ENCODE measurements at regions not wholly inside any gene's neighbourhood (a gene's known extent, or its start where the extent isn't known, plus 50 kb on each side); places are given as distances from the start of the nearest gene placed in this dataset.
"Not testable (repeated sequence)": the region's sequence is repeated elsewhere in the genome, so short reads cannot be mapped to it uniquely, and the experiment has no call there.

DNA sequence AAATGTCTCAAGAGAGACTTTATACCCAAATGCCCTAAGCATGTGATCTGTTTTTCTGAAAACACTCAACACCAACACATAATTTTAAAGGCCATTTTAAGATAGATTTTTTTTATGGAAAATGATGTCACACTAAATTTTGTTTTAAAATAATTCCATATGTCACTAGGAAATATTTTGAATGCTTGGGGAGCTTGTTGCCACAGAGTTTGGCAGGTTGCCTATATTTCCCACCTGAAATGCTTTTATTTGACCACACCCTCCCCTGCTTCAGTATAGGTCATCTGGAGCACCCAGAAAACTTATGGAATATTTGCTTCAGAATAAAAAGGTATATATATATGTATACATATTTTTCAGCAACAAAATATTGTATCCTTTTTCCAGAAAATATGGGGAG is 180.0 kb upstream of the ANK3 start:
- no peak for DNase-seq (ENCODE audit: low spot score)

DNA sequence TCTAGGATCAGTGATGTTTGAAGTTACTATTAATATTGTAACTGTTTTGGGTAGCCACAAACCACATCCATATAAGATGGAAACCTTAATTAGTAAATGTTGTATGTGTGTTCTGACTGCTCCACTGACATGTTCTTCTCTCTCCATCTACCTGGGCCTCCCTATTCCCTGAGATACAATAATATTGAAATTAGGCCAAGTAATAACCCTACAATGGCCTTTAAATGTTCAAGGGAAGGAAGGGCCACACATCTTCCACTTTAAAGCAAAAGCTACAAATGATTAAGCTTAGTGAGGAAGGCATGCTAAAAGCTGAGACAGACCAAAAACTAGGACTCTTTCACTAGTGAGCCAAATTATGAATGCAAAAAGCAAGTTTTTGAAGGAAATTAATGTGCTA is 176.4 kb upstream of the ANK3 start:
- no peak for DNase-seq (ENCODE audit: low spot score)

DNA sequence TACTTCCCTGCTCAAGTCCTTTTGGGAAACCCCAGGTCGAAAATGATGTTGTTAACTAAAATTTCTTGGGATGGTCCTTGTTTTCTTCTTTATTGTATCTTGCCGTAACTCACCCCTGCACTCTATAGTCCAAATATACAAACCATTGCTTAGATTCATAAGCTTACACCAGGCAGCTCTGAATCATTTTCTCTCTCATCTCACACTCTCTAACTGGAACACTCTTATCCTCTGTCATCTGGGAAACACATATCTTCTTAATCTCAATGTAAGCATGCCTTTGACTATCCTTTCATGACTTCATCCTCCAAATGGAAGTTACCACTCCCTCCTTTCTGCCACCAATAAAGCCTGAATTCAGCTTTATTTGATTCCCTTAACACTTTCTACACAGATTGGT is 175.8 kb upstream of the ANK3 start:
- DNase-seq (ENCODE audit: low spot score): no peak

DNA sequence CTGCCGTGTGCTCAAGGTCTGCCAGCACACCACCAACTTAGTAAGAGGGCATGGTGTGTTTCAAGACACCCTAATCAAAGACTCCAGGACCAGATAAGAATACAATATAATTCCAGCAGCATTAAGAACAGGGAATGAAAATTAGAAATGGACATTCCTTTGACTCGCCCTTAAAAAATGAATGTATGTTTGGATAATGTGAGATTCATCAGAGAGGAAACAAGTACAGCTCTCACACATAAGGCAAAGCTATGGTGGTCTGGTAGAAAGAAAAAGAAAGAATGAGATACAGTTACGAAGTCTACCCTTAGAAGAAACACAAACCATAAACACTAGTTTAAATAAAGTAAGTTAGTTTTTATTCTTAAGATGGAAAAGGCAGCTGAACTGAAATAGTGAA is 174.8 kb upstream of the ANK3 start:
- DNase-seq (ENCODE audit: low spot score): no peak

DNA sequence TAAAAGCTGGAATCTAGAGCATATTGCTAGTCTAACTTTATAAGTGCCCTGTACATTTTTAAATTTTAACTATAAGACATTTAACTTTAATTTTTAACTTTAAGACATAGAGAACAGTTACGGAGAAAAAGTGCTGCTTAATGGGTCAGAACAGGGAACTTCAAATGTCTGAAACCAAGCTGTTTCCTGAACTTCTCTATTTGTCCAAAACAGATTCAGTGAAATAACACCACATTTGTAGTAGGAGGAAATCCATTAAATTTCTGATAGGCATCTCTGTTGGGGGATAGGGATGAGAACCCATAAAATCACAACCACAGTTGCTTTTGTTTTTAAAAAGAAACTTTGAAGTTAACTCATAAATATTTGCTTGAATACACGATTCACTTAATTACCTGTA is 170.8 kb upstream of the ANK3 start:
- no peak for DNase-seq (ENCODE audit: low spot score)

DNA sequence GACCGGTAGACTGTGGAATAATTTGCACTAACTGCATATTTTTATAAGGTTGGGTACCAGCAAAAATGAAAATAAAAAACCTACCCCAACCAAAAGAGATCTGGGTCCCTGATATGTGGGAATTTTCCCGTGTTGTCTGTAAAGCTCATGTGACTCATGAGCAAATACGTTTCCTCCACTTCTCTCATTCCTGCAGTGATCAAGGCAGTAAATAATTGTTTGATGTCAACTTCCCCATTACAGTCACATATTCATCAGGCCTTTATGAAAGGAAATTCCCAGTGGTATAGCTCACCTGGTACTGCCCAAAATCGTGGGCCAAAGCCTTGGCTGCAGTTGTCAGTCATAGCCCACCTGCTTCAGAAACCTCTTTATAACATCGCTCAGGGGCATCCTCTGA is 166.0 kb upstream of the ANK3 start:
- no peak for DNase-seq (ENCODE audit: low spot score)

DNA sequence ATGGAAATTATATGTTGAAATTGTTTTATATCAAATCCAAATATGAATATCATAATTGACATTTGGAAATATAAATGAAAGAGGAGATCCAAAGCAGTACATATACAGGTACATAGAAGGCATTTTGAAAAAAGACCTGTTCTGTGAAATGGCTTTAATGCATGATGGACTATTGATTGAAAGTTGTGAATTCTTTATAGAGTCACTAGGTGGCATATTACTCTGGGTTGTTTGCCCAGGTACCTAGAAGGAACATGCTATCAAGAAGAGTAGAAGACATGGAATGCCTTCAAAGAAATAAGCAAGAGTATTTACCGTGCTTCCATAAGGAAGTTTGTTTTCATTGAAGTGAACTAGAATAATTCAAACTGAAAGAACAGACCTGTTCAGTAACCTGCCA is 160.0 kb upstream of the ANK3 start:
- no peak for DNase-seq (ENCODE audit: low spot score)

DNA sequence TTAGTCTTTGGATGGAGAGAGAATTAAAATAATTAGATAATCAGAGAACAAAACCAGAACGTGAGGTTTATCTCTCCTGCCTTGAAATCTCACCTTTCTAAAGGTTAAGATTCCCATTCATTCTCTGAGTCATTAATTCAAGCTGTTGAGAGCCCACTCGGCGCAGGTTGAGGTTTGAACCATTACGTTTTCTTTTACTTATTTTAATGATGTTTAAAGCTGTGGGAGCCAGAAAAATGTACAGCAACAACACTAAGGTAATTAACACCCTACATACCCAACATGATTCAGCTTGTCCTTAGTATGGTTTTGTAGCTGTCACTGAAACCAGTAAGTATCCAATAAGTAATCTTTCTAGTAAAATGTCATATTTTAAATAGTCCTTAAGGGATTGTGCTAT is 153.0 kb upstream of the ANK3 start:
- DNase-seq (ENCODE audit: low spot score): no peak

DNA sequence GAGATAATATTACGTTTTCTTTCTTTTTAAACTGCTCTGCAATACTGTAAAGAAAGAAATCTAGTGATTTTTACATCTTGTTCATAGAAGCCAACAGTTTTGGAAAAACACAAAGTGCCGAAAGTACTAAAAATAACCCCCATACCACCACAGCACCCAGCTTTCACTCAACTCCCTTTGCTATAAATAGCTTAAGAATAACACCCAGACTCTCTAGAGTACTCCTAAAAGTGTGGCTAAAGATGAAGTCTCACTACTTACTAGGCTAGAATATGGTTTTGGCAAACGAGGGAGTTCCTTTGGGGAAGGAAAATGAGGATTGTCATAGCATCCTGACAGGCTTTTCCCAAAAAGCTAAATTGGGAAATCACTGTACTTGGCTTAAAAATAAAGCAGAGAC is 151.8 kb upstream of the ANK3 start:
- no peak for DNase-seq (ENCODE audit: low spot score)

DNA sequence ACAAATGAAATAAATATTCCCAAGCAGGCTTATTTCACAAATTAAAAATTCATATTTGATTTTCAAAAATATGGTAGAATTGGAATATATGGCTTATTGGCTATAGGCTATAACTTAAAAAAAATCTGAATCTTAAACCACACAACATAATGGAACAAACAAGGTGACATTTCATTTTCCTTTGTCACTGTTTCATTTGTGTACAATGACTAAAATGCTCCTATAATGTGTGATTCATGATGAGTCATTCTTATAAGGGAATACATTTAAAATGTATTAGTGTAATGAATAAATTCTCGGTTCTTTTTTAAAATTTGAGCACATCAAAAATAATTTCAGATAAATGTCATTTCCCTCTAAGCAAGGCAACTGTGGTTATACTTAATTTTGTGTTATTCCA is 148.0 kb upstream of the ANK3 start:
- no peak for DNase-seq (ENCODE audit: low spot score)

DNA sequence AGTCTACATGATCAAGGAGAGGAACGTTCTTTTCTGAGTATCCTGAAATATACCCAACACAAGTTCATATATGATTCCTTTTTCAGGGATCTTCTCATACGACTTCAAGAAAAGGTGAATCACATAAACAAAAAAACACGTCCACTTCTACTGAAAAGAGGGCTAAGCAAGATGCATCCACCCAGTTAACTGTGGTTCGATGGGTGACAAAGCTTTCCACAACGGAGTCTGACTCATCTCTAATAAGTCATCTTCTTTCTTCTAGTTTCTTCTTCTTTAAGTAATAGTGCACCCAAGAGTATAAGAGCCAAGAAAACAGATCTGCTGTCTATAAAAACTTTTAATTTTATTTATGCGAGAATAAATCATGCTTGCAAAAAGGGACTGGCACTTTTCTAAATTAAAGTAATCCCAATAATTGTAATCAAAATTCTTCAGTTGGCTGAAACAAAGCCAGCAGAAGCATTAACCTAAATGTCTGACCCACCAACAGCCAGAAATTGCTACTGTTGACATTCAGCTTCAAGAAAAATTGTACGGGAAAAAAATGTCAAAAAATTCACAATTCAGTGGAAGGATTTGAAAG is 146.9 kb upstream of the ANK3 start:
- DNase-seq (ENCODE audit: low spot score): no peak

DNA sequence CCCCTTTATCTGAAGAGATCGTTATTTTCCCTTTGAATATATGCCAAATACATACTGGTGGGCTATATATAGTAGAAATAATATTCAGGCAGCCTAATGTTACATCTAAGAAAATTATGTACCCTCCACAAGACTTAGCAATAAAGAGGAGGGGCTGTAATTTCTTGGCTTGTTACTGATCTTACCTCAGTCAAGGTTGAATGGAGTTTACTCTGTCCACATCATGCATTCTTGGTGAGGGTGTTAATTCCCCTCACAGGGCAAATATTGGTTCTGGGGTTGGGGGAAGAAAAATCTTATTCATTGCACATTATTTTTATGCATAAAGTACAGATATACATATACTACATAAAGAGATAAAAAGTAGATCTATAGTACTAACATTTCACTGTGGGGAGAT is 145.8 kb upstream of the ANK3 start:
- no peak for DNase-seq (ENCODE audit: low spot score)

DNA sequence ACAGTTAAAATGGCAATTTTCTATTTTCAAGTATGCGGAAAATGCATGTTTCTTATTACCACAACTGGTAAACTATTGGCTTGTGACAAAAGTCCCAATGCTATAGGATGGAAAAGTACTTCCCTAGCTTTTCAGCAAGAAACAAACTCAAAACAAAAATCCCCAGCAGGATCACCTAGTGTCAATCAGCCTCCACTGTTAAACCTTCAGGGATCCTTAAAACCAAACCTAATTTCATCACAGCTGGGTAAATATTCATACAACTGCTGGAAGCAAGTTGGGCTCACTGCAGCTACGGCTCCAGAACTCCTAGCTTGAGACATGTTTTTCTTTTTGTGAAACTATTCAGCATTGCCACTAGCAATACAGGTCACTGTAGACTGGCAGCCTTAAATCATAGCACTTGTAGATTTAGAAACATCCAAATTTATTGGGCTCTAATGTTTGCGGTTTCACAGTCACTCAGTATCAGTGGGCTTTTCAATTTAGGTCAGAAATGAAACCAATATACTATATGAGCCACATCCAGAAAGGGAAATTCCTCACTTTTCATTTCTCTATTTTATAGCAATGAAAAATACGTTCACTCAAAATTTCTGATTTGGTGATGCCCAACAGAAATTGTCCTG is 145.2 kb upstream of the ANK3 start:
- no peak for DNase-seq (ENCODE audit: low spot score)

DNA sequence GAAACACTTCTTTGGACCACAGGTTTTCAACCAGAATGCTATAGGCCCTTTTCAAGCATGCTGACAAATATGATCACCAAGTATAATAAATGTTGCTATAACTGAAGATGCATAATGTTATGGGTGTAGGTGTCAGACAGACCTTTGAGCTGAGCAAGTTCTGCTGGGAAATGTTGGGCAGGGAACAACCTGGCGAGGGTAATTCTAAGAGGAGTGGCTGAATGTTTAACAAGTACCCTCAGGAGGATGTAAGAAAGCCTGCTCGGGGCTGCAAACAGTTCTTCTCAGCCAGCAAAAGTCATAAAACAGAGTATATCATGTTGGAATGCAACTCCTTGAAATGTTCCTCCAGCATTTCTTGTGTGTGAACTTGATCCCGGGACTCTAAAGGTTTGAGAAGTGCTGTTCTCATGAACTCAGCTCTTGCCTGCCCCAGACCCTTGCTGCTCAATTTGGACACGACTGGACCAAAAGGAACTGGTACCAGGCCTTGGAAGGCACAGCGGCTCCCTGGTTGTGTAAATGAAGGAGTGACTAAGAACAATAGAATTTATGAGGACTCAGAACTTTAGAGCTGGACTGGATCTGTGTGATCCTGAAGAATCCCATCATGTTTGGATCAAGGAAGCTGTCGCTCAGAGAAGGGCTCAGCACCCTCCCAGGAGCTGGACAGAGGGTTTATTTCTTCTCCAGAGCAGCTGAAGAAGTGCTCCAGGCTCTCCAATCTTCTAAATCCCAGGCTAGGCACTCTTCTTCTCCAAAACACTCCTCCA is 143.2 kb upstream of the ANK3 start:
- DNase-seq (ENCODE audit: low spot score): no peak

DNA sequence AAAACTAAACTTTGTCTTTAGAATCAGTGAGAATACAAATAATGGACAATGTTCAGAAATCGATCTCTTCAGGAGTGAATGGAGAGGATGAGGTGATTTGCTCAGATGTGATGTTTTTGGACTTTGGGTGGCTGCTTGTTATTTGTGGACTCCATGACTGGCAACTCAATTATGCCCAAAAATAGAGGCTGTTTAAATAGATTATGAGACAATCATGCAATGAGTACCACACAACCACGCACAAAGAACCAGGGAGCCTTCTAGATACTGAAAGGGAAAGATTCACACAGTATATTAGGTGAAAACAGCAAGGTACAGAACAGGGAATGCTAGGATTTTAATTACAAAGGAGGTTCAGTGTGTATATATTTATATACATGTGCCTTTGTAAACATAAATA is 141.3 kb upstream of the ANK3 start:
- DNase-seq (ENCODE audit: low spot score): no peak

DNA sequence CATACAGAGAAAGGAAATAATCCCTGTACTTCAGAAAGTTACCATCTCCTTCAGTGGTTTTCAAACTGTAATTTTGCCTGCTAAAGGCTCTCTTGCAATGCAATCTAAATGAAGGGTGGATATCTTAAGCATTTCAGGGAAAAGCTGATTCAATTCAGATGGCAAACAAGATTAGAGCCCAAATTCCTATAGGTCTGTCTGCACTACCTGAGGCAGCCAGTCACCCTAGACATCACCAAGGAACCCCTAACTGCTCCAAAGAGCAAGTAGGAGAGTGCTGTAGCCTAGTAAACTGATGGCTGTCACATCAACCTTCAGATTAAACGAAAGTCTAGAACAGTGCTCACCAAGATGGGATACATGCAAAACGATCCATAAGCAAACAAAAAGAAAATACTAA is 138.0 kb upstream of the ANK3 start:
- DNase-seq (ENCODE audit: low spot score): no peak

DNA sequence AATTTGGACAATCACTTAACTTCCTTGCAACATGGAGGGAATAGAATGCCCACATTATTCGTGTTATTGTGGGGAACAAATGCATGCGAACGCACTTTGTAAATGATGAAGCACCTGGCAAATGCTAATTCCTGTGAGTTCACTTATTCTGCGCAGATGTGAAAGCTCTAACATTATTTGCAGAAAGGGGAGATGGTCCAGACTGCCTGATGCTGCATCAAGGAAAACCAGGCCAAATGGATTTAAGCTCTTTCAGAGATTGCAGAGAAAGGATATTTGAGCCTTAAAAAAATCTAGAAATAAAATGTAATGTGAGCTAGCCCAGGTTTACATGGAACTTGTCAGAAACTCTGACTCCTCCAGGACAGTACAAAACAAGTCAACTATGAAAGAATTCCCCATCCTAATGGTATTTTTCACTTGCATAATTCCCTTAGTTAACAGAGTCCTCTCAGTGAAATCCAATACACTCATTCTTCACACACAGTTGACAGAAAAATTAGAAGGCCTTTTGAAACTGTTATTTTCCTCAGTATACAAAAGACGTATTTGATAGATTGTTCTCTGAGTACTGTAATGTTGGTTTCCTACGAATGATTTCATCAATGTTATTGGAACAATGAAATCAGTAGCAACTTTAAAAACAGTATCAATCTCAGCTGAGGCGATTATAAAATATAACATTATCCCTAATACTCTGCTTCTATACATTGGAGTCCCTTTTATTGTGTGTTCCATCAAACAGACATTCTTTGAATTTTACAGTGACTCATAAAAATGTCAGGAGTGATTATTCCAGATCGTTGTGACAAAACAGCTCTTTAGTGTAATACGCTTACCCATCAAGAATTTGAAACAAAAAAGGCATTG is 136.3 kb upstream of the ANK3 start:
- no peak for DNase-seq (ENCODE audit: low spot score)

DNA sequence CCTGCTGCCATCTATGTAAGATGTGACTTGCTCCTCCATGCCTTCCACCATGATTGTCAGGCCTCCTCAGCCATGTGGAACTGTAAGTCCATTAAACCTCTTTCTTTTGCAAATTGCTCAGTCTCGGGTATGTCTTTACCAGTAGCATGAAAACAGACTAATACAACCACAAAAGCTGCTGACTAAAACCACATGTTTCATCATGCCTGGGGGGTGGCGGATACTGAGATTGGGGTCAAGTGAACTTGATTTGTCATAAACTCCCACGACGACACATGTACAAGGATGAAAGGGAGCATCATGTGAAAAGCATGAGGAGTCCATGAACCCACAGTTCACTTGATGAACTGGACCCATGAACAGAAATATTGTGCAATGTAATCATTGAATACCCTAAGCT is 134.9 kb upstream of the ANK3 start:
- DNase-seq (ENCODE audit: low spot score): no peak

DNA sequence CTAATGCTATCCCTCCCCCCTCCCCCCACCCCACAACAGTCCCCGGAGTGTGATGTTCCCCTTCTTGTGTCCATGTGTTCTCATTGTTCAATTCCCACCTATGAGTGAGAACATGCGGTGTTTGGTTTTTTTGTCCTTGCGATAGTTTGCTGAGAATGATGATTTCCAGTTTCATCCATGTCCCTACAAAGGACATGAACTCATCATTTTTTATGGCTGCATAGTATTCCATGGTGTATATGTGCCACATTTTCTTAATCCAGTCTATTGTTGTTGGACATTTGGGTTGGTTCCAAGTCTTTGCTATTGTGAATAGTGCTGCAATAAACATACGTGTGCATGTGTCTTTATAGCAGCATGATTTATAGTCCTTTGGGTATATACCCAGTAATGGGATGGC is 133.7 kb upstream of the ANK3 start:
- DNase-seq (ENCODE audit: low spot score): not testable (repeated sequence)

DNA sequence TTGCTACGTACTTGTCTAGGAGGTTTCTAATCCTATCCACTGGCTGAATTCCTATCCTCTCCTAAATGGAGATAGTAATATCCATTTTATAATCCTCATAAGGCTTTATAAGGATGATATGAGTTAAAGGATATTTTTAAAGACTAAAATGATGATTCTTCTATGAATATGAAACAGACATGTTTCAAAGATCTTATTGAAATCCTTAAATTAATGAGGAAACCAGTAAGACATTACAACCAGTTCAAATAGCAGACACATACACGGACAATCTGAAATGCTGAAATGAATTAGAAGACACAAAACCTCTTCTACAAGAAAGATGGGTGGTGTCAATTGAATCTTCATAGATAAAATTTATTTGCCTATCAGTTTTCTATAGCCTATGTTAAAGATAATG is 132.9 kb upstream of the ANK3 start:
- no peak for DNase-seq (ENCODE audit: low spot score)

DNA sequence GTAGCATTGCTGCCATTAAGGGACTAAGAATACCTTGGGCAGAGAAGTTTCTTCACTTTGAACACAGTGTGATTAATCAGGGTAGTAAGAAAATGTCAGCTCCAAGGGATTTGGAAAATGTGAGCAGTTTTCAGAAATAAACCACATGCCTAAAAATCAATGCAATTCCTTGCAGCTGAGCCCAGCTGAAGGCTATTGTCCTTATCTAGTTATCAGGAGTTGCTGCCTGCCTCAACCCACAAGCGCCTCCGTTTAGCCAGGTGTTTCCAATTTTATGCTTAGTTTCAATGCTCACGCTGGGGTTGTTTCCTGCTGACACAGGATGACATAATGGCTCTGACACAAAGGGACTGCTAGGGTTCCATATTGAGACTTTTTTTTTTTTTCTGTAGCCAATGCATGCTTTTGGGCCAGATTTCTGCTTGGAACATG is 132.3 kb upstream of the ANK3 start:
- DNase-seq (ENCODE audit: low spot score): no peak

DNA sequence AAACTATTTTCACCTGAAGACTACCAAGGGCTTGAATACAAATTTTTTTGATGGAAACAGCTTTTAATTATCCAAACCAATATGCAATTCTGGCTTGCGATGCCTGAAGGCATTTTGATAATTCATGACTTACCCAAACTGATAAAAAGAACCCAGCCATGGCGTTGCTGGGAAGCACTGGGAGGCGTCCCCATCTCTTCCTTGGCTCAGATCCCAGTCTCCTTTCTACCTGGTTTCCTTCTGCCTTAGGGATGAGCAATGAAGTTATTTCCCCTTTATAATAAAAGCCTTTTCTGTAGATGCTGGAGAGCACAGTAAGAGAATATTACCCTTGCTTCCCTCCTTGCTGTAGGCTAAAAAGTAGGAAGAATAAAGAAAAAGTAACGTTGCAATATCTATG is 129.1 kb upstream of the ANK3 start:
- DNase-seq (ENCODE audit: low spot score): no peak

DNA sequence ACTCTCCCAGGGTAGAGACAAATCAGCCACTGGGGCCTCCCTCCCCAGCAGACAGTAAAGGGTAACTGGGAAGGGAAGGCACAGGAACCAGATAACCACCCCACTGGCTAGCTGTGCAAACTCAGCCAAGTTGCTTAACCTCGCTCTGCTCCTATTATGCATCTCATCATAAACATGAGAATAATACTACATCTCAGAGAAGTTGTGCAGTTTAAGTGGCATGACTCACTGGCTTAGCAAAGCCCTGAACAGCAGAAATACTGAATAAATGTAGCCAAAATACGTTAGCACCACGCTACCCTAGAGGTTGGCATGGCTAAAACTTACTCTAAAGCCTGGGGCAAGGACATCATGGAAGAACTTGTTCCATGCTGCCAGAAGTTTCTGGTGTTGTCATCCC is 128.1 kb upstream of the ANK3 start:
- DNase-seq (ENCODE audit: low spot score): no peak

Measured in D341Med (cell line).